Tibial artery (tissue), 4 donors: ENCODE measurements at regions not wholly inside any gene's neighbourhood (a gene's known extent, or its start where the extent isn't known, plus 50 kb on each side); places are given as distances from the start of the nearest gene placed in this dataset.

ENCODE experiments used
- DNase-seq, 2 donors: peaks; one replicate each; pipeline ENCODE4 v3.0.0-alpha.2; 2019
- H3K27ac ChIP-seq, 2 donors: fragments of 200-600 bp; sonication (generic) in 1 of 2; 1 replicate in 1 of 2; 2 replicates in 1 of 2; pipeline ENCODE4 v1.5.1; 2018 to 2019; ENCODE audit warnings: mild to moderate bottlenecking in 1 of 2
- H3K27me3 ChIP-seq, 2 donors: fragments of 200-600 bp; sonication (generic) in 1 of 2; one replicate each; pipeline versions ENCODE4 v1.5.1 to v1.6.0; 2016 to 2019
- H3K36me3 ChIP-seq, 3 donors: fragments of 200-600 bp; sonication (generic) in 2 of 3; one replicate each; pipeline ENCODE4 v1.5.1; 2016 to 2019; ENCODE audit warnings: mild to moderate bottlenecking in 2 of 3
- H3K4me1 ChIP-seq, 4 donors: fragments of 200-600 bp; sonication (generic) in 2 of 4; 1 replicate in 3 of 4; 2 replicates in 1 of 4; pipeline ENCODE4 v1.5.1; 2016 to 2019
- H3K4me3 ChIP-seq, 2 donors: fragments of 200-600 bp; sonication (generic) in 1 of 2; 1 replicate in 1 of 2; 2 replicates in 1 of 2; pipeline ENCODE4 v1.5.1; 2018 to 2019; ENCODE audit warnings: mild to moderate bottlenecking in 2 of 2
- H3K9me3 ChIP-seq, 3 donors: fragments of 200-600 bp; sonication (generic) in 1 of 3; one replicate each; pipeline ENCODE4 v1.5.1; 2016 to 2019
- CTCF ChIP-seq, 2 experiments: fragments of 200-600 bp in 1 of 2; fragments of 450-650 bp in 1 of 2; IDR thresholded peaks; one replicate each; pipeline ENCODE4 v1.5.1; 2017 to 2019; ENCODE audit warnings: antibody characterized with exemption in 2 of 2, mild to moderate bottlenecking in 1 of 2, moderate library complexity in 1 of 2
- intact Hi-C: fragments of 100-400 bp; cut with DNase I; formaldehyde crosslinking; loops from one replicate; pipeline ENCODE4 v1.15.0; 2023; ENCODE audit warnings: low total_unique reads

- no peak for TF ChIP-seq CTCF (IDR thresholded peaks at IDR 0.05)
- no peaks in the 10 kb centered on the region for H3K27me3 ChIP-seq
- no peak overlapping the region for H3K4me3 ChIP-seq
- H3K9me3 ChIP-seq: no peaks in the 10 kb centered on the region
- intact Hi-C loops: no loop called here
- no peaks in the 10 kb centered on the region for H3K4me1 ChIP-seq
- DNase-seq: no peak
- H3K36me3 ChIP-seq: no peaks in the 10 kb centered on the region
- no peak overlapping the region for H3K27ac ChIP-seq
Observed at GRCh38 chr2:76270096-76270710, 559.5 kb upstream of the GCFC2 start.

GRCh38 chr2:76268902-76269620 lies 558.3 kb upstream of the GCFC2 start:
- H3K36me3 ChIP-seq: no peaks in the 10 kb centered on the region
- TF ChIP-seq CTCF (IDR thresholded peaks at IDR 0.05): no peak
- no peak overlapping the region for H3K4me3 ChIP-seq
- no peaks in the 10 kb centered on the region for H3K27me3 ChIP-seq
- H3K9me3 ChIP-seq: no peaks in the 10 kb centered on the region
- intact Hi-C loops: no loop called here
- H3K27ac ChIP-seq: no peak overlapping the region
- H3K4me1 ChIP-seq: no peaks in the 10 kb centered on the region
- no peak for DNase-seq

GRCh38 chr2:76268484-76268883 lies 557.8 kb upstream of the GCFC2 start:
- Histone ChIP-seq H3K27me3 (no peaks in the 10 kb centered on the region), H3K36me3 (no peaks in the 10 kb centered on the region), H3K4me3 (no peak overlapping the region), H3K9me3 (no peaks in the 10 kb centered on the region), H3K27ac (no peak overlapping the region), H3K4me1 (no peaks in the 10 kb centered on the region)
- intact Hi-C loops: no loop called here
- no peak for TF ChIP-seq CTCF (IDR thresholded peaks at IDR 0.05)
- no peak for DNase-seq

- Histone ChIP-seq H3K4me3 (no peak overlapping the region), H3K27ac (no peak overlapping the region), H3K9me3 (no peaks in the 10 kb centered on the region), H3K27me3 (no peaks in the 10 kb centered on the region), H3K36me3 (no peaks in the 10 kb centered on the region), H3K4me1 (no peaks in the 10 kb centered on the region)
- no peak for TF ChIP-seq CTCF (IDR thresholded peaks at IDR 0.05)
- DNase-seq: no peak
- intact Hi-C loops: no loop called here
Observed at GRCh38 chr2:76257802-76258201, 547.1 kb upstream of the GCFC2 start.

GRCh38 chr2:76256458-76257088 lies 545.9 kb upstream of the GCFC2 start:
- Histone ChIP-seq H3K4me1 (no peaks in the 10 kb centered on the region), H3K27ac (no peak overlapping the region), H3K36me3 (no peaks in the 10 kb centered on the region), H3K9me3 (no peaks in the 10 kb centered on the region), H3K4me3 (no peak overlapping the region), H3K27me3 (no peaks in the 10 kb centered on the region)
- no peak for TF ChIP-seq CTCF (IDR thresholded peaks at IDR 0.05)
- DNase-seq: no peak
- intact Hi-C loops: no loop called here
